SK-N-SH (cell line): ENCODE measurements at regions not wholly inside any gene's neighbourhood (a gene's known extent, or its start where the extent isn't known, plus 50 kb on each side); places are given as distances from the start of the nearest gene placed in this dataset.

Source experiments
- CTCF ChIA-PET: fragments of 300-600, 350-600 bp; formaldehyde crosslinking; extraction: SDS; loops from one replicate; lab custom pipeline; 2021; lab: Yijun Ruan, JAX
- POLR2A ChIA-PET: fragments of 350-600 bp; sonication (Branson Sonifier 250); formaldehyde crosslinking; extraction: SDS; loops from one replicate; lab custom pipeline; 2020; ENCODE audit warnings: antibody characterized with exemption, inconsistent platforms; lab: Yijun Ruan, JAX
- DNase-seq: peaks from one replicate; pipeline ENCODE4 v3.0.0; 2012
- H2AFZ ChIP-seq: fragments of 200-600 bp; sonication (generic); 2 replicates; pipeline ENCODE4 v1.8.1; 2016; ENCODE audit warnings: antibody characterized with exemption, mild to moderate bottlenecking, low read depth
- H3F3A ChIP-seq: fragments of 200-600 bp; sonication (generic); replicated peaks from 2 replicates; pipeline ENCODE3; 2016; ENCODE audit warnings: antibody characterized with exemption, mild to moderate bottlenecking; ENCODE audit not compliant: insufficient read depth
- H3K27ac ChIP-seq, 2 experiments: fragments of 200-500 bp in 1 of 2; fragments of 200-600 bp in 1 of 2; sonication (Bioruptor generic) in 1 of 2; sonication (generic), shearing (Covaris generic) in 1 of 2; 2 replicates each; pipeline versions ENCODE4 v1.5.1 to v1.6.1; 2014 to 2016; ENCODE audit warnings: low read depth in 2 of 2, inconsistent platforms in 1 of 2, low read length in 1 of 2, mild to moderate bottlenecking in 1 of 2, mixed read lengths in 1 of 2
- H3K27me3 ChIP-seq: fragments of 200-600 bp; sonication (generic), shearing (Covaris generic); 2 replicates; pipeline ENCODE4 v1.6.1; 2016; ENCODE audit warnings: mixed run types; ENCODE audit not compliant: insufficient read depth
- H3K36me3 ChIP-seq, 2 experiments: fragments of 200-500 bp in 1 of 2; fragments of 200-600 bp in 1 of 2; sonication (Bioruptor generic) in 1 of 2; sonication (generic) in 1 of 2; replicated peaks in 1 of 2; 2 replicates each; pipeline versions ENCODE3 to v1.5.1; 2014 to 2016; ENCODE audit warnings: low read length in 1 of 2, mild to moderate bottlenecking in 1 of 2; ENCODE audit not compliant: insufficient read depth in 2 of 2, control insufficient read depth in 1 of 2
- H3K4me1 ChIP-seq, 2 experiments: fragments of 200-500 bp in 1 of 2; fragments of 200-600 bp in 1 of 2; sonication (Bioruptor generic) in 1 of 2; sonication (generic), shearing (Covaris generic) in 1 of 2; 2 replicates each; pipeline versions ENCODE4 v1.5.1 to v1.6.1; 2014 to 2016; ENCODE audit warnings: low read depth in 1 of 2, low read length in 1 of 2, mixed run types in 1 of 2; ENCODE audit not compliant: insufficient read depth in 2 of 2, control insufficient read depth in 1 of 2
- H3K4me2 ChIP-seq: fragments of 200-600 bp; sonication (generic), shearing (Covaris generic); 2 replicates; pipeline ENCODE4 v1.6.1; 2017; ENCODE audit warnings: mixed run types
- H3K4me3 ChIP-seq, 2 experiments: fragments of 200-500 bp in 1 of 2; fragments of 200-600 bp in 1 of 2; sonication (Bioruptor generic) in 1 of 2; sonication (generic), shearing (Covaris generic) in 1 of 2; 2 replicates each; pipeline versions ENCODE4 v1.5.1 to v1.8.1; 2014 to 2016; ENCODE audit warnings: low read depth in 2 of 2, inconsistent platforms in 1 of 2, low read length in 1 of 2, mild to moderate bottlenecking in 1 of 2, mixed read lengths in 1 of 2, moderate library complexity in 1 of 2
- H3K79me2 ChIP-seq: fragments of 200-600 bp; sonication (generic); 2 replicates; pipeline ENCODE4 v1.8.1; 2017; ENCODE audit warnings: mild to moderate bottlenecking; ENCODE audit not compliant: insufficient read depth
- H3K9ac ChIP-seq: fragments of 200-600 bp; sonication (generic); 2 replicates; pipeline ENCODE4 v1.6.1; 2017; ENCODE audit warnings: mixed run types
- H3K9me2 ChIP-seq: fragments of 200-600 bp; sonication (generic); 2 replicates; pipeline ENCODE4 v1.6.1; 2017; ENCODE audit warnings: mixed run types
- H3K9me3 ChIP-seq: fragments of 200-600 bp; sonication (generic); 2 replicates; pipeline ENCODE4 v1.6.1; 2017; ENCODE audit warnings: mixed run types, mild to moderate bottlenecking, moderate library complexity
- H4K20me1 ChIP-seq: fragments of 200-600 bp; sonication (generic); 2 replicates; pipeline ENCODE4 v1.6.1; 2017; ENCODE audit warnings: mild to moderate bottlenecking, mixed run types; ENCODE audit not compliant: insufficient read depth
- CHD2 ChIP-seq: fragments of 150-350 bp; IDR thresholded peaks from 2 replicates; pipeline ENCODE4 v1.6.1; 2018; ENCODE audit warnings: low read length; ENCODE audit not compliant: partially characterized antibody
- ELF1 ChIP-seq: IDR thresholded peaks from 2 replicates; pipeline ENCODE4 v1.4.0; 2012
- FOSL2 ChIP-seq: IDR thresholded peaks from 2 replicates; pipeline ENCODE4 v1.4.0; 2012; ENCODE audit warnings: low read depth, mild to moderate bottlenecking, moderate library complexity, borderline replicate concordance
- FOXJ3 ChIP-seq: sonication (generic); formaldehyde crosslinking; IDR thresholded peaks from 2 replicates; pipeline ENCODE4 v1.5.1; 2020; ENCODE audit warnings: mild to moderate bottlenecking, missing genetic modification reagents
- GABPA ChIP-seq: IDR thresholded peaks from 2 replicates; pipeline ENCODE4 v1.4.0; 2012; ENCODE audit warnings: low read depth, mild to moderate bottlenecking
- JUND ChIP-seq: IDR thresholded peaks from 2 replicates; pipeline ENCODE4 v1.4.0; 2012
- SIN3A ChIP-seq: IDR thresholded peaks from 2 replicates; pipeline ENCODE4 v1.6.1; 2012; ENCODE audit warnings: low read depth, mild to moderate bottlenecking, low read length, moderate library complexity, borderline replicate concordance
- TAF1 ChIP-seq: IDR thresholded peaks from 2 replicates; pipeline ENCODE4 v1.6.1; 2012; ENCODE audit warnings: low read depth, mild to moderate bottlenecking, low read length, moderate library complexity, borderline replicate concordance
- USF1 ChIP-seq: IDR thresholded peaks from 2 replicates; pipeline ENCODE4 v1.4.0; 2012; ENCODE audit warnings: low read depth, borderline replicate concordance
- WGBS: methylation state at CpG from one replicate; pipeline ENCODE4 v1.1.6; 2017; ENCODE audit warnings: low lambda C conversion rate; 5-methylcytosine and 5-hydroxymethylcytosine counted together

GRCh38 chr10:60508831-60509230, 119.2 kb upstream of the ANK3 start:
- H3K36me3 ChIP-seq, result no peaks in the 10 kb centered on the region
- no peaks in the 10 kb centered on the region for H3K9me3 ChIP-seq
- H3K4me3 ChIP-seq, result no peak overlapping the region
- H3K79me2 ChIP-seq, result no peaks in the 10 kb centered on the region
- H3K4me2 ChIP-seq, result no peak overlapping the region
- no peak overlapping the region for H2AFZ ChIP-seq
- CTCF ChIA-PET, result interaction anchor here (1.0 to 1.3 kb wide), 2 partner anchors 11 to 64 kb away, joined by 3 to 6 read pairs; no protein-coding TSS in a partner anchor
- DNase-seq, result no peak
- H4K20me1 ChIP-seq, result no peaks in the 10 kb centered on the region
- H3K9me2 ChIP-seq, result no peaks in the 10 kb centered on the region
- H3K27me3 ChIP-seq, result no peaks in the 10 kb centered on the region
- H3K4me1 ChIP-seq, result peaks cover 0 to 3% of the 10 kb centered on the region in 2 experiments; a peak in 2 of 4 replicates
- POLR2A ChIA-PET, result no interaction called here
- no peak overlapping the region for H3K9ac ChIP-seq
- 67% methylated on average over 2 of the region's 2 CpGs for WGBS
- no peak for TF ChIP-seq FOSL2
- no peak for TF ChIP-seq GABPA
- TF ChIP-seq ELF1, result no peak
- TF ChIP-seq CHD2, result no peak
- TF ChIP-seq USF1, result no peak
- TF ChIP-seq SIN3A, result no peak
- no peak for TF ChIP-seq JUND
- no peaks in the 10 kb centered on the region for H3F3A ChIP-seq
- no peak overlapping the region; a peak in 1 of 4 replicates for H3K27ac ChIP-seq

- Histone ChIP-seq H4K20me1 (no peaks in the 10 kb centered on the region), H3K9me2 (no peaks in the 10 kb centered on the region), H3F3A (no peaks in the 10 kb centered on the region), H3K4me1 (peaks cover 0 to 3% of the 10 kb centered on the region in 2 experiments; a peak in 2 of 4 replicates), H3K36me3 (no peaks in the 10 kb centered on the region), H3K9ac (no peak overlapping the region), H3K9me3 (no peaks in the 10 kb centered on the region), H3K79me2 (no peaks in the 10 kb centered on the region), H3K4me2 (no peak overlapping the region), H3K27me3 (no peaks in the 10 kb centered on the region), H3K27ac (no peak overlapping the region), H2AFZ (no peak overlapping the region), H3K4me3 (no peak overlapping the region)
- ChIA-PET CTCF (interaction anchor here (1.0 to 1.3 kb wide), 2 partner anchors 10 to 63 kb away, joined by 3 to 6 read pairs; no protein-coding TSS in a partner anchor), POLR2A (no interaction called here)
- 94% methylated on average over 3 of the region's 3 CpGs for WGBS
- DNase-seq, result no peak
- no peak for TF ChIP-seq FOXJ3
Observed at GRCh38 chr10:60508037-60508436, 118.4 kb upstream of the ANK3 start.

DNA sequence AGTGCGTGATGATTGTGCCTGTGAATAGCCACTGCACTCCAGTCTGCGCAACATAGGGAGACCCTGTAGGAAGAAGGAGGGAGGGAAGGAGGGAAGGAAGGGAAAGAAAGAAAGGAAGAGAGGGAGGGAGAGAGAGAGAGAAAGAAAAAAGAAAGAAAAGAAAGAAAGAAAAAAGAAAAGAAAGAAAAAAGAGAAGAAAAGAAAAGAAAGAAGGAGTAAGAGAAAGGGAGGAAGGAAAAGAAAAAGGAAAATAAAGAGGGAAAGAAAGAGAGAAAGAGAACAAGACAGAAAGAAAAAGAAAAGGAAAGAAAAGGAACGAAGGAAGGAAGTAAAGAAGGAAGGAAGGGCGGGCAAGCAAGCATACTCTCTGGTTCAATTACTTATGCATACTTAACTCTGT, 112.9 kb upstream of the ANK3 start:
- H3K4me3 ChIP-seq, result no peak overlapping the region

More for the DNA sequence above, 112.9 kb upstream of the ANK3 start:
- no peaks in the 10 kb centered on the region for H3K27me3 ChIP-seq
- H3K36me3 ChIP-seq, result no peaks in the 10 kb centered on the region
- H2AFZ ChIP-seq, result no peak overlapping the region
- no peaks in the 10 kb centered on the region for H3F3A ChIP-seq
- CTCF ChIA-PET, result no interaction called here
- H3K79me2 ChIP-seq, result no peaks in the 10 kb centered on the region
- H3K4me2 ChIP-seq, result no peak overlapping the region
- no peaks in the 10 kb centered on the region for H3K9me2 ChIP-seq
- H3K4me1 ChIP-seq, result peaks cover 0 to 3% of the 10 kb centered on the region in 2 experiments; a peak in 2 of 4 replicates
- no peak for DNase-seq
- no peaks in the 10 kb centered on the region for H4K20me1 ChIP-seq
- 93% methylated on average over 4 of the region's 4 CpGs for WGBS
- H3K27ac ChIP-seq, result no peak overlapping the region
- H3K9me3 ChIP-seq, result no peaks in the 10 kb centered on the region
- no peak for TF ChIP-seq TAF1
- TF ChIP-seq, all 33 proteins: peak for 0
- POLR2A ChIA-PET, result no interaction called here
- H3K9ac ChIP-seq, result no peak overlapping the region
